IMR-90 (cell line): ENCODE measurements at regions not wholly inside any gene's neighbourhood (a gene's known extent, or its start where the extent isn't known, plus 50 kb on each side); places are given as distances from the start of the nearest gene placed in this dataset.

Source experiments
- ATAC-seq: fragments of 200-7000 bp; cut with Tn5 transposase; 2 replicates; pipeline ENCODE4 v1.9.1; 2020; ENCODE audit warnings: low read depth, mild to moderate bottlenecking, moderate library complexity
- BruUV-seq: library from RNA; stranded (reverse); fragments of 400-500 nt; replicated peaks from 2 replicates; lab custom pipeline; 2021; lab: Mats Ljungman, UMichigan
- CTCF ChIA-PET: fragments of 300-600 bp; formaldehyde crosslinking; extraction: SDS; loops from one replicate; lab custom pipeline; 2021; ENCODE audit warnings: antibody characterized with exemption; lab: Yijun Ruan, JAX
- POLR2A ChIA-PET: fragments of 300-600 bp; sonication (Branson Sonifier 250); formaldehyde crosslinking; loops from one replicate; lab custom pipeline; 2022; ENCODE audit warnings: antibody characterized with exemption; ENCODE audit not compliant: unreplicated experiment; lab: Charles Lee
- DNase-seq: peaks from one replicate; pipeline ENCODE4 v3.0.0; 2013
- H2AFZ ChIP-seq: replicated peaks from 2 replicates; pipeline ENCODE3; 2013; ENCODE audit warnings: low read length, mild to moderate bottlenecking; ENCODE audit not compliant: poor library complexity
- H2AK5ac ChIP-seq: 2 replicates; pipeline ENCODE4 v1.6.1; 2013; ENCODE audit warnings: low read depth, low read length, inconsistent platforms
- H2AK9ac ChIP-seq: replicated peaks from 2 replicates; pipeline ENCODE3; 2013; ENCODE audit warnings: mild to moderate bottlenecking, low read depth, low read length, moderate library complexity; ENCODE audit not compliant: poor library complexity
- H2BK120ac ChIP-seq: 2 replicates; pipeline ENCODE4 v1.6.1; 2013; ENCODE audit warnings: low read depth, low read length, inconsistent platforms
- H2BK15ac ChIP-seq: 3 replicates; pipeline ENCODE4 v1.6.1; 2013; ENCODE audit warnings: low read depth, low read length, inconsistent platforms
- H2BK20ac ChIP-seq: 2 replicates; pipeline ENCODE4 v1.6.1; 2013; ENCODE audit warnings: low read depth, mild to moderate bottlenecking, inconsistent platforms, low read length, moderate library complexity
- H2BK5ac ChIP-seq: 2 replicates; pipeline ENCODE4 v1.6.1; 2013; ENCODE audit warnings: mild to moderate bottlenecking, low read depth, low read length, inconsistent platforms; ENCODE audit not compliant: poor library complexity, severe bottlenecking
- H3K14ac ChIP-seq: replicated peaks from 2 replicates; pipeline ENCODE4 v1.6.1; 2013; ENCODE audit warnings: low read depth, low read length, inconsistent platforms
- H3K18ac ChIP-seq: 2 replicates; pipeline ENCODE4 v1.6.1; 2013; ENCODE audit warnings: low read depth, low read length, control low read depth
- H3K23ac ChIP-seq: 2 replicates; pipeline ENCODE4 v1.6.1; 2013; ENCODE audit warnings: low read depth, low read length, inconsistent platforms
- H3K27ac ChIP-seq: 2 replicates; pipeline ENCODE4 v1.5.1; 2013; ENCODE audit warnings: mild to moderate bottlenecking, control low read depth, low read length; ENCODE audit not compliant: insufficient read depth
- H3K27me3 ChIP-seq: 2 replicates; pipeline ENCODE4 v1.6.1; 2013; ENCODE audit warnings: low read length; ENCODE audit not compliant: control insufficient read depth, insufficient read depth
- H3K36me3 ChIP-seq: 2 replicates; pipeline ENCODE4 v1.6.1; 2013; ENCODE audit warnings: low read length, mixed read lengths; ENCODE audit not compliant: control insufficient read depth, insufficient read depth
- H3K4ac ChIP-seq: 2 replicates; pipeline ENCODE4 v1.6.1; 2013; ENCODE audit warnings: low read depth, low read length, inconsistent platforms
- H3K4me1 ChIP-seq: 2 replicates; pipeline ENCODE4 v1.6.1; 2013; ENCODE audit warnings: low read length, mixed read lengths; ENCODE audit not compliant: control insufficient read depth, insufficient read depth
- H3K4me2 ChIP-seq: 2 replicates; pipeline ENCODE4 v1.6.1; 2013; ENCODE audit warnings: low read depth, mild to moderate bottlenecking, control low read depth, low read length, moderate library complexity
- H3K4me3 ChIP-seq: 2 replicates; pipeline ENCODE4 v1.5.1; 2013; ENCODE audit warnings: low read depth, mild to moderate bottlenecking, control low read depth, low read length, moderate library complexity; ENCODE audit not compliant: insufficient read depth
- H3K56ac ChIP-seq: 2 replicates; pipeline ENCODE4 v1.6.1; 2013; ENCODE audit warnings: low read length, inconsistent platforms; ENCODE audit not compliant: insufficient read depth; ENCODE audit errors: extremely low read depth
- H3K79me1 ChIP-seq, 2 experiments: 2 replicates each; pipeline ENCODE4 v1.6.1; 2013; ENCODE audit warnings: low read length in 2 of 2, inconsistent platforms in 1 of 2, low read depth in 1 of 2
- H3K9ac ChIP-seq: 2 replicates; pipeline ENCODE4 v1.6.1; 2013; ENCODE audit warnings: low read depth, low read length, control low read depth
- H3K9me1 ChIP-seq: 2 replicates; pipeline ENCODE4 v1.6.1; 2013; ENCODE audit warnings: low read length, inconsistent platforms; ENCODE audit not compliant: insufficient read depth
- H3K9me3 ChIP-seq: 2 replicates; pipeline ENCODE4 v1.6.1; 2013; ENCODE audit warnings: low read length; ENCODE audit not compliant: control insufficient read depth, insufficient read depth
- H4K20me1 ChIP-seq: 2 replicates; pipeline ENCODE4 v1.6.1; 2013; ENCODE audit warnings: low read length, inconsistent platforms; ENCODE audit not compliant: insufficient read depth
- H4K5ac ChIP-seq: 2 replicates; pipeline ENCODE4 v1.6.1; 2013; ENCODE audit warnings: mild to moderate bottlenecking, low read depth, low read length, control low read depth
- H4K8ac ChIP-seq, 2 experiments: 2 replicates each; pipeline ENCODE4 v1.6.1; 2013; ENCODE audit warnings: low read depth in 2 of 2, low read length in 2 of 2, control low read depth in 1 of 2, inconsistent platforms in 1 of 2
- H4K91ac ChIP-seq: 2 replicates; pipeline ENCODE4 v1.6.1; 2013; ENCODE audit warnings: low read depth, low read length, inconsistent platforms; ENCODE audit not compliant: insufficient read depth
- BHLHE40 ChIP-seq: fragments of 150-350 bp; IDR thresholded peaks from 2 replicates; pipeline ENCODE4 v1.6.1; 2016; ENCODE audit warnings: mild to moderate bottlenecking, low read depth, low read length
- CEBPB ChIP-seq: IDR thresholded peaks from 2 replicates; pipeline ENCODE4 v1.6.1; 2012; ENCODE audit warnings: low read depth, low read length, improper control_type of control experiment
- CHD1 ChIP-seq: IDR thresholded peaks from 2 replicates; pipeline ENCODE4 v1.6.1; 2012; ENCODE audit warnings: low read depth, low read length, improper control_type of control experiment
- FOS ChIP-seq: fragments of 150-350 bp; IDR thresholded peaks from 2 replicates; pipeline ENCODE4 v1.6.1; 2016; ENCODE audit warnings: low read depth, low read length
- MAFK ChIP-seq: IDR thresholded peaks from 2 replicates; pipeline ENCODE4 v1.6.1; 2012; ENCODE audit warnings: low read depth, low read length, improper control_type of control experiment
- MAZ ChIP-seq: IDR thresholded peaks from 2 replicates; pipeline ENCODE4 v1.6.1; 2012; ENCODE audit warnings: low read depth, mild to moderate bottlenecking, low read length, improper control_type of control experiment, moderate library complexity, borderline replicate concordance
- MXI1 ChIP-seq: IDR thresholded peaks from 2 replicates; pipeline ENCODE4 v1.6.1; 2012; ENCODE audit warnings: low read depth, mild to moderate bottlenecking, low read length, moderate library complexity, borderline replicate concordance
- NFE2L2 ChIP-seq: fragments of 150-350 bp; IDR thresholded peaks from 2 replicates; pipeline ENCODE4 v1.6.1; 2016; ENCODE audit warnings: low read depth, mild to moderate bottlenecking, low read length
- POLR2A ChIP-seq: IDR thresholded peaks from 2 replicates; pipeline ENCODE4 v1.6.1; 2012; ENCODE audit warnings: mild to moderate bottlenecking, low read depth, low read length
- RAD21 ChIP-seq: IDR thresholded peaks from 2 replicates; pipeline ENCODE4 v1.6.1; 2012; ENCODE audit warnings: low read length, improper control_type of control experiment
- RCOR1 ChIP-seq: IDR thresholded peaks from 2 replicates; pipeline ENCODE4 v1.6.1; 2012; ENCODE audit warnings: mild to moderate bottlenecking, low read length, improper control_type of control experiment; ENCODE audit not compliant: insufficient replicate concordance
- RFX5 ChIP-seq: IDR thresholded peaks from 2 replicates; pipeline ENCODE4 v1.8.0; 2012; ENCODE audit warnings: low read depth, mild to moderate bottlenecking, low read length, moderate library complexity
- SMC3 ChIP-seq: fragments of 150-350 bp; IDR thresholded peaks from 2 replicates; pipeline ENCODE4 v1.6.1; 2016; ENCODE audit warnings: low read depth, mild to moderate bottlenecking, antibody characterized with exemption, low read length, moderate library complexity
- WGBS, 2 experiments: methylation state at CpG; one replicate each; pipeline versions ENCODE4 v1.1.5 to v1.1.7; 2013; ENCODE audit warnings: missing lambda C conversion rate in 2 of 2; ENCODE audit not compliant: insufficient read length in 1 of 2; ENCODE audit errors: extremely low coverage in 2 of 2; 5-methylcytosine and 5-hydroxymethylcytosine counted together
- dilution Hi-C: fragments of 300-500 bp; cut with HindIII; formaldehyde crosslinking; loops from one replicate; pipeline ENCODE4 v1.14.3; 2018; ENCODE audit warnings: low sequenced_read_pairs; ENCODE audit not compliant: unreplicated experiment
- in situ Hi-C: fragments of 300-500 bp; cut with MboI; formaldehyde crosslinking; loops from 3 replicates; pipeline ENCODE4 v1.14.3; 2019; ENCODE audit warnings: low sequenced_read_pairs, inconsistent platforms, mixed read lengths
- intact Hi-C: fragments of 100-400 bp; cut with micrococcal nuclease; formaldehyde crosslinking; loops from 2 replicates; pipeline ENCODE4 v1.10.0; 2022
- TF ChIP-seq, protein P1 (sequence below): fragments of 150-350 bp; IDR thresholded peaks from 2 replicates; pipeline ENCODE4 v1.6.1; 2017; ENCODE audit warnings: mild to moderate bottlenecking, antibody characterized with exemption, low read length, low read depth
- TF ChIP-seq, protein P2 (sequence below): fragments of 150-350 bp; IDR thresholded peaks from 2 replicates; pipeline ENCODE4 v1.6.1; 2016; ENCODE audit warnings: low read depth, mild to moderate bottlenecking, low read length, moderate library complexity, borderline replicate concordance
- TF ChIP-seq, protein P3 (sequence below): conservative IDR thresholded peaks from 2 replicates; pipeline ENCODE4 v1.5.1; 2012; ENCODE audit warnings: mild to moderate bottlenecking, low read depth, low read length, improper control_type of control experiment

DNA sequence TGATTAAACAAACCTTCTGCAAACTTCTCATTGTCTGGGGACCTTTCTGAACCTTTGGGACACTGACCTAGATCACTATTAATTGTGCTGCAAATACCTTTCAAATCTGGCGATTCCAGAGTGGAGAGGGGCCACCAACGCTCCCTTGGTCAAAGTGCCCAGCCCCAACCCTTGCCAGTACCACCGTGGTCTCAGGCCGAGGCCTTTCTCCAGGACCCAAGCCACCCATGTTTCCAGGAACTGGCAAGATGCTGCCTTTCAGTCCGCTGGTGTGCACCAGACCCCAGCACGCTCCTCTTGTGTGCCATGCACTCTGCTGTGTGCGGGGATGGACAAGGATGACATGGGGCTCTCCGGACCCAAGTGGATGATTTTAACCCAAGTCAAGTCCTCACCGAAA is 91.1 kb upstream of the MGMT start:
- dilution Hi-C loops: no loop called here

More for the DNA sequence above, 91.1 kb upstream of the MGMT start:
- Histone ChIP-seq H2BK120ac (no peak overlapping the region), H3K9me1 (no peaks in the 10 kb centered on the region), H2AK5ac (no peak overlapping the region), H4K8ac (no peak overlapping the region), H3K27me3 (no peaks in the 10 kb centered on the region), H2BK20ac (no peak overlapping the region), H2AK9ac (no peak overlapping the region), H3K9ac (no peak overlapping the region), H3K4me2 (no peak overlapping the region), H3K4ac (no peak overlapping the region), H3K9me3 (peaks cover 16% of the 10 kb centered on the region), H2BK5ac (no peak overlapping the region), H4K5ac (no peak overlapping the region), H3K36me3 (no peaks in the 10 kb centered on the region), H4K20me1 (no peaks in the 10 kb centered on the region), H3K18ac (no peak overlapping the region), H3K23ac (no peak overlapping the region), H3K79me1 (no peaks in the 10 kb centered on the region), H2AFZ (no peak overlapping the region), H3K14ac (no peak overlapping the region), H2BK15ac (no peak overlapping the region), H3K27ac (no peak overlapping the region), H3K4me1 (no peaks in the 10 kb centered on the region), H4K91ac (no peak overlapping the region), H3K4me3 (no peak overlapping the region), H3K56ac (no peak overlapping the region)
- no TSS peak for BruUV-seq
- POLR2A ChIA-PET: no interaction called here
- intact Hi-C loops: no loop called here
- no peak for TF ChIP-seq MAFK
- no peak for TF ChIP-seq RAD21
- TF ChIP-seq POLR2A: no peak
- no peak for TF ChIP-seq FOS
- TF ChIP-seq MXI1: no peak
- TF ChIP-seq, protein P1, sequence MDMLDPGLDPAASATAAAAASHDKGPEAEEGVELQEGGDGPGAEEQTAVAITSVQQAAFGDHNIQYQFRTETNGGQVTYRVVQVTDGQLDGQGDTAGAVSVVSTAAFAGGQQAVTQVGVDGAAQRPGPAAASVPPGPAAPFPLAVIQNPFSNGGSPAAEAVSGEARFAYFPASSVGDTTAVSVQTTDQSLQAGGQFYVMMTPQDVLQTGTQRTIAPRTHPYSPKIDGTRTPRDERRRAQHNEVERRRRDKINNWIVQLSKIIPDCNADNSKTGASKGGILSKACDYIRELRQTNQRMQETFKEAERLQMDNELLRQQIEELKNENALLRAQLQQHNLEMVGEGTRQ: no peak
- no peak for TF ChIP-seq SMC3
- TF ChIP-seq, protein P2, sequence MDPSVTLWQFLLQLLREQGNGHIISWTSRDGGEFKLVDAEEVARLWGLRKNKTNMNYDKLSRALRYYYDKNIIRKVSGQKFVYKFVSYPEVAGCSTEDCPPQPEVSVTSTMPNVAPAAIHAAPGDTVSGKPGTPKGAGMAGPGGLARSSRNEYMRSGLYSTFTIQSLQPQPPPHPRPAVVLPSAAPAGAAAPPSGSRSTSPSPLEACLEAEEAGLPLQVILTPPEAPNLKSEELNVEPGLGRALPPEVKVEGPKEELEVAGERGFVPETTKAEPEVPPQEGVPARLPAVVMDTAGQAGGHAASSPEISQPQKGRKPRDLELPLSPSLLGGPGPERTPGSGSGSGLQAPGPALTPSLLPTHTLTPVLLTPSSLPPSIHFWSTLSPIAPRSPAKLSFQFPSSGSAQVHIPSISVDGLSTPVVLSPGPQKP: no peak
- no peak for TF ChIP-seq MAZ
- TF ChIP-seq NFE2L2: no peak
- no peak for TF ChIP-seq BHLHE40
- no peak for TF ChIP-seq RCOR1
- no peak for TF ChIP-seq CHD1
- no peak for TF ChIP-seq RFX5
- TF ChIP-seq, protein P3, sequence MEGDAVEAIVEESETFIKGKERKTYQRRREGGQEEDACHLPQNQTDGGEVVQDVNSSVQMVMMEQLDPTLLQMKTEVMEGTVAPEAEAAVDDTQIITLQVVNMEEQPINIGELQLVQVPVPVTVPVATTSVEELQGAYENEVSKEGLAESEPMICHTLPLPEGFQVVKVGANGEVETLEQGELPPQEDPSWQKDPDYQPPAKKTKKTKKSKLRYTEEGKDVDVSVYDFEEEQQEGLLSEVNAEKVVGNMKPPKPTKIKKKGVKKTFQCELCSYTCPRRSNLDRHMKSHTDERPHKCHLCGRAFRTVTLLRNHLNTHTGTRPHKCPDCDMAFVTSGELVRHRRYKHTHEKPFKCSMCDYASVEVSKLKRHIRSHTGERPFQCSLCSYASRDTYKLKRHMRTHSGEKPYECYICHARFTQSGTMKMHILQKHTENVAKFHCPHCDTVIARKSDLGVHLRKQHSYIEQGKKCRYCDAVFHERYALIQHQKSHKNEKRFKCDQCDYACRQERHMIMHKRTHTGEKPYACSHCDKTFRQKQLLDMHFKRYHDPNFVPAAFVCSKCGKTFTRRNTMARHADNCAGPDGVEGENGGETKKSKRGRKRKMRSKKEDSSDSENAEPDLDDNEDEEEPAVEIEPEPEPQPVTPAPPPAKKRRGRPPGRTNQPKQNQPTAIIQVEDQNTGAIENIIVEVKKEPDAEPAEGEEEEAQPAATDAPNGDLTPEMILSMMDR: no peak
- no peak for TF ChIP-seq CEBPB
- in situ Hi-C loops: no loop called here
- no peak for DNase-seq
- CTCF ChIA-PET: no interaction called here
- ATAC-seq: no peak
- WGBS, 2 experiments: no CpG with 5 or more reads among the region's 9 CpGs
